SK-N-SH (cell line): ENCODE measurements at regions not wholly inside any gene's neighbourhood (a gene's known extent, or its start where the extent isn't known, plus 50 kb on each side); places are given as distances from the start of the nearest gene placed in this dataset.

Experiments used
- CTCF ChIA-PET: fragments of 300-600, 350-600 bp; formaldehyde crosslinking; extraction: SDS; loops from one replicate; lab custom pipeline; 2021; lab: Yijun Ruan, JAX
- POLR2A ChIA-PET: fragments of 350-600 bp; sonication (Branson Sonifier 250); formaldehyde crosslinking; extraction: SDS; loops from one replicate; lab custom pipeline; 2020; ENCODE audit warnings: antibody characterized with exemption, inconsistent platforms; lab: Yijun Ruan, JAX
- DNase-seq: peaks from one replicate; pipeline ENCODE4 v3.0.0; 2012
- H2AFZ ChIP-seq: fragments of 200-600 bp; sonication (generic); 2 replicates; pipeline ENCODE4 v1.8.1; 2016; ENCODE audit warnings: antibody characterized with exemption, mild to moderate bottlenecking, low read depth
- H3F3A ChIP-seq: fragments of 200-600 bp; sonication (generic); replicated peaks from 2 replicates; pipeline ENCODE3; 2016; ENCODE audit warnings: antibody characterized with exemption, mild to moderate bottlenecking; ENCODE audit not compliant: insufficient read depth
- H3K27ac ChIP-seq, 2 experiments: fragments of 200-500 bp in 1 of 2; fragments of 200-600 bp in 1 of 2; sonication (Bioruptor generic) in 1 of 2; sonication (generic), shearing (Covaris generic) in 1 of 2; 2 replicates each; pipeline versions ENCODE4 v1.5.1 to v1.6.1; 2014 to 2016; ENCODE audit warnings: low read depth in 2 of 2, inconsistent platforms in 1 of 2, low read length in 1 of 2, mild to moderate bottlenecking in 1 of 2, mixed read lengths in 1 of 2
- H3K27me3 ChIP-seq: fragments of 200-600 bp; sonication (generic), shearing (Covaris generic); 2 replicates; pipeline ENCODE4 v1.6.1; 2016; ENCODE audit warnings: mixed run types; ENCODE audit not compliant: insufficient read depth
- H3K36me3 ChIP-seq, 2 experiments: fragments of 200-500 bp in 1 of 2; fragments of 200-600 bp in 1 of 2; sonication (Bioruptor generic) in 1 of 2; sonication (generic) in 1 of 2; replicated peaks in 1 of 2; 2 replicates each; pipeline versions ENCODE3 to v1.5.1; 2014 to 2016; ENCODE audit warnings: low read length in 1 of 2, mild to moderate bottlenecking in 1 of 2; ENCODE audit not compliant: insufficient read depth in 2 of 2, control insufficient read depth in 1 of 2
- H3K4me1 ChIP-seq, 2 experiments: fragments of 200-500 bp in 1 of 2; fragments of 200-600 bp in 1 of 2; sonication (Bioruptor generic) in 1 of 2; sonication (generic), shearing (Covaris generic) in 1 of 2; 2 replicates each; pipeline versions ENCODE4 v1.5.1 to v1.6.1; 2014 to 2016; ENCODE audit warnings: low read depth in 1 of 2, low read length in 1 of 2, mixed run types in 1 of 2; ENCODE audit not compliant: insufficient read depth in 2 of 2, control insufficient read depth in 1 of 2
- H3K4me2 ChIP-seq: fragments of 200-600 bp; sonication (generic), shearing (Covaris generic); 2 replicates; pipeline ENCODE4 v1.6.1; 2017; ENCODE audit warnings: mixed run types
- H3K4me3 ChIP-seq, 2 experiments: fragments of 200-500 bp in 1 of 2; fragments of 200-600 bp in 1 of 2; sonication (Bioruptor generic) in 1 of 2; sonication (generic), shearing (Covaris generic) in 1 of 2; 2 replicates each; pipeline versions ENCODE4 v1.5.1 to v1.8.1; 2014 to 2016; ENCODE audit warnings: low read depth in 2 of 2, inconsistent platforms in 1 of 2, low read length in 1 of 2, mild to moderate bottlenecking in 1 of 2, mixed read lengths in 1 of 2, moderate library complexity in 1 of 2
- H3K79me2 ChIP-seq: fragments of 200-600 bp; sonication (generic); 2 replicates; pipeline ENCODE4 v1.8.1; 2017; ENCODE audit warnings: mild to moderate bottlenecking; ENCODE audit not compliant: insufficient read depth
- H3K9ac ChIP-seq: fragments of 200-600 bp; sonication (generic); 2 replicates; pipeline ENCODE4 v1.6.1; 2017; ENCODE audit warnings: mixed run types
- H3K9me2 ChIP-seq: fragments of 200-600 bp; sonication (generic); 2 replicates; pipeline ENCODE4 v1.6.1; 2017; ENCODE audit warnings: mixed run types
- H3K9me3 ChIP-seq: fragments of 200-600 bp; sonication (generic); 2 replicates; pipeline ENCODE4 v1.6.1; 2017; ENCODE audit warnings: mixed run types, mild to moderate bottlenecking, moderate library complexity
- H4K20me1 ChIP-seq: fragments of 200-600 bp; sonication (generic); 2 replicates; pipeline ENCODE4 v1.6.1; 2017; ENCODE audit warnings: mild to moderate bottlenecking, mixed run types; ENCODE audit not compliant: insufficient read depth
- EZH2phosphoT487 ChIP-seq: fragments of 200-600 bp; sonication (generic); IDR thresholded peaks from 2 replicates; pipeline ENCODE4 v1.6.1; 2017; ENCODE audit warnings: low read depth, mixed run types, mild to moderate bottlenecking, antibody characterized with exemption, moderate library complexity, borderline replicate concordance
- FOXM1 ChIP-seq: IDR thresholded peaks from 2 replicates; pipeline ENCODE4 v1.4.0; 2012; ENCODE audit warnings: low read depth, mild to moderate bottlenecking
- GABPA ChIP-seq: IDR thresholded peaks from 2 replicates; pipeline ENCODE4 v1.4.0; 2012; ENCODE audit warnings: low read depth, mild to moderate bottlenecking
- GATA2 ChIP-seq: sonication (generic); formaldehyde crosslinking; IDR thresholded peaks from 2 replicates; pipeline ENCODE4 v1.5.0; 2020; ENCODE audit warnings: mild to moderate bottlenecking, missing genetic modification reagents
- MAX ChIP-seq: IDR thresholded peaks from 2 replicates; pipeline ENCODE4 v1.4.0; 2012; ENCODE audit warnings: low read depth
- MXI1 ChIP-seq: IDR thresholded peaks from 2 replicates; pipeline ENCODE4 v1.6.1; 2012; ENCODE audit warnings: mild to moderate bottlenecking, low read depth, low read length, improper control_type of control experiment
- RAD21 ChIP-seq: IDR thresholded peaks from 2 replicates; pipeline ENCODE4 v1.6.1; 2012; ENCODE audit warnings: mild to moderate bottlenecking, low read length
- REST ChIP-seq: IDR thresholded peaks from 2 replicates; pipeline ENCODE4 v1.6.1; 2012; ENCODE audit warnings: mild to moderate bottlenecking, low read depth, low read length, moderate library complexity
- RFX5 ChIP-seq: IDR thresholded peaks from 2 replicates; pipeline ENCODE4 v1.6.1; 2012; ENCODE audit warnings: mild to moderate bottlenecking, improper control_type of control experiment, low read length
- SMC3 ChIP-seq: IDR thresholded peaks from 2 replicates; pipeline ENCODE4 v1.6.1; 2012; ENCODE audit warnings: low read depth, low read length, improper control_type of control experiment
- USF2 ChIP-seq: fragments of 150-350 bp; IDR thresholded peaks from 2 replicates; pipeline ENCODE4 v1.6.1; 2017; ENCODE audit warnings: antibody characterized with exemption, low read length, low read depth, borderline replicate concordance
- ZBTB33 ChIP-seq: IDR thresholded peaks from 2 replicates; pipeline ENCODE4 v1.4.0; 2012; ENCODE audit warnings: low read depth, borderline replicate concordance
- WGBS: methylation state at CpG from one replicate; pipeline ENCODE4 v1.1.6; 2017; ENCODE audit warnings: low lambda C conversion rate; 5-methylcytosine and 5-hydroxymethylcytosine counted together

- POLR2A ChIA-PET = no interaction called here
- Histone ChIP-seq H4K20me1 (no peaks in the 10 kb centered on the region), H3K4me1 (no peaks in the 10 kb centered on the region), H2AFZ (no peak overlapping the region), H3K36me3 (no peaks in the 10 kb centered on the region), H3K27me3 (no peaks in the 10 kb centered on the region), H3K79me2 (no peaks in the 10 kb centered on the region), H3F3A (no peaks in the 10 kb centered on the region), H3K9me3 (no peaks in the 10 kb centered on the region), H3K4me2 (no peak overlapping the region), H3K27ac (no peak overlapping the region), H3K9me2 (no peaks in the 10 kb centered on the region), H3K4me3 (no peak overlapping the region), H3K9ac (no peak overlapping the region)
- TF ChIP-seq REST (no peak), EZH2phosphoT487 (no peak), ZBTB33 (no peak), RFX5 (no peak), GATA2 (CRISPR knock-in tag) (no peak), GABPA (no peak)
- WGBS = 0% methylated on average over 3 of the region's 3 CpGs
- CTCF ChIA-PET = no interaction called here
- no peak for DNase-seq
Measured at GRCh38 chr1:90175490-90176167, 180.7 kb downstream of the ZNF326 start.

GRCh38 chr1:90174246-90174645 is 179.3 kb downstream of the ZNF326 start:
- Histone ChIP-seq H3K9ac (no peak overlapping the region), H4K20me1 (no peaks in the 10 kb centered on the region), H3F3A (no peaks in the 10 kb centered on the region), H3K27me3 (no peaks in the 10 kb centered on the region), H2AFZ (no peak overlapping the region), H3K9me3 (no peaks in the 10 kb centered on the region), H3K4me2 (no peak overlapping the region), H3K79me2 (no peaks in the 10 kb centered on the region), H3K9me2 (no peaks in the 10 kb centered on the region), H3K27ac (no peak overlapping the region), H3K36me3 (no peaks in the 10 kb centered on the region), H3K4me1 (no peaks in the 10 kb centered on the region), H3K4me3 (no peak overlapping the region)
- DNase-seq = no peak
- ChIA-PET POLR2A (no interaction called here), CTCF (interaction anchor here (0.6 to 1.5 kb wide), 4 partner anchors 40 to 1734 kb away, joined by 3 to 5 read pairs (median 3); no protein-coding TSS in a partner anchor)
- 0% methylated on average over 1 of the region's 1 CpG for WGBS
- TF ChIP-seq GABPA (no peak), USF2 (no peak), RAD21 (no peak), ZBTB33 (no peak), MAX (no peak), SMC3 (no peak), GATA2 (CRISPR knock-in tag) (no peak), MXI1 (no peak), FOXM1 (no peak), REST (no peak)
